B cell (primary cell): ENCODE measurements at regions not wholly inside any gene's neighbourhood (a gene's known extent, or its start where the extent isn't known, plus 50 kb on each side); places are given as distances from the start of the nearest gene placed in this dataset.
"Not testable (repeated sequence)": the region's sequence is repeated elsewhere in the genome, so short reads cannot be mapped to it uniquely, and the experiment has no call there.

Source experiments
- ATAC-seq: fragments of 200-7000 bp; cut with Tn5 transposase; one replicate; pipeline ENCODE4 v1.10.0; 2021; ENCODE audit warnings: low read depth, mild to moderate bottlenecking, moderate number of reproducible peaks, moderate library complexity
- CTCF ChIA-PET: fragments of 350-600 bp; sonication (Branson Sonifier 250); formaldehyde crosslinking; loops from one replicate; lab custom pipeline; 2021; ENCODE audit warnings: antibody characterized with exemption, inconsistent platforms; lab: Charles Lee
- POLR2A ChIA-PET: fragments of 350-600 bp; sonication (Branson Sonifier 250); formaldehyde crosslinking; loops from one replicate; lab custom pipeline; 2021; ENCODE audit warnings: antibody characterized with exemption; lab: Charles Lee
- DNase-seq: peaks from one replicate; pipeline ENCODE4 v3.0.0; 2013
- H2AFZ ChIP-seq: 2 replicates; pipeline ENCODE4 v1.6.1; 2012; ENCODE audit warnings: mild to moderate bottlenecking, low read depth, low read length; ENCODE audit not compliant: insufficient read depth, poor library complexity, severe bottlenecking
- H3K27ac ChIP-seq, 2 donors: 1 replicate in 1 of 2; 2 replicates in 1 of 2; pipeline ENCODE4 v1.5.1; 2012 to 2013; ENCODE audit warnings: low read length in 2 of 2, mild to moderate bottlenecking in 2 of 2, moderate library complexity in 1 of 2
- H3K27me3 ChIP-seq, 4 experiments: fragments of 200-600 bp in 1 of 4; sonication (generic) in 1 of 4; replicated peaks in 1 of 4; 1 replicate in 2 of 4; 2 replicates in 2 of 4; pipeline versions ENCODE4 v1.6.1 to v1.7.0; 2013 to 2016; ENCODE audit warnings: low read length in 3 of 4, mild to moderate bottlenecking in 2 of 4, mixed read lengths in 1 of 4, moderate library complexity in 1 of 4; ENCODE audit not compliant: insufficient read depth in 4 of 4, control insufficient read depth in 3 of 4; ENCODE audit errors: control extremely low read depth in 1 of 4
- H3K36me3 ChIP-seq, 2 experiments: replicated peaks in 1 of 2; 1 replicate in 1 of 2; 2 replicates in 1 of 2; pipeline versions ENCODE4 v1.6.1 to v1.7.1; 2013; ENCODE audit warnings: low read length in 1 of 2; ENCODE audit not compliant: insufficient read depth in 2 of 2, control insufficient read depth in 1 of 2; ENCODE audit errors: control extremely low read depth in 1 of 2, extremely low read depth in 1 of 2
- H3K4me1 ChIP-seq, 2 donors: fragments of 200-600 bp in 1 of 2; sonication (generic) in 1 of 2; 1 replicate in 1 of 2; 2 replicates in 1 of 2; pipeline versions ENCODE4 v1.5.1 to v1.6.1; 2013 to 2017; ENCODE audit warnings: low read length in 2 of 2; ENCODE audit not compliant: control insufficient read depth in 2 of 2, insufficient read depth in 2 of 2
- H3K4me2 ChIP-seq: replicated peaks from 2 replicates; pipeline ENCODE3; 2012; ENCODE audit warnings: mild to moderate bottlenecking, low read depth, low read length; ENCODE audit not compliant: poor library complexity, severe bottlenecking
- H3K4me3 ChIP-seq, 5 experiments: fragments of 200-600 bp in 1 of 5; sonication (generic) in 1 of 5; 1 replicate in 3 of 5; 2 replicates in 2 of 5; pipeline versions ENCODE4 v1.5.1 to v1.7.0; 2011 to 2016; ENCODE audit warnings: low read length in 4 of 5, mild to moderate bottlenecking in 4 of 5, low read depth in 2 of 5, control low read depth in 1 of 5, moderate library complexity in 1 of 5; ENCODE audit not compliant: insufficient read depth in 1 of 5; ENCODE audit errors: control extremely low read depth in 1 of 5, extremely low read depth in 1 of 5
- H3K79me2 ChIP-seq: fragments of 200-600 bp; sonication (generic); one replicate; pipeline ENCODE4 v1.6.0; 2016; ENCODE audit warnings: low read length; ENCODE audit not compliant: control insufficient read depth, insufficient read depth
- H3K9ac ChIP-seq: fragments of 200-600 bp; sonication (generic); 2 replicates; pipeline ENCODE4 v1.6.1; 2017; ENCODE audit warnings: mild to moderate bottlenecking, low read length, moderate library complexity
- H3K9me3 ChIP-seq, 3 donors: one replicate each; pipeline versions ENCODE4 v1.6.1 to v1.7.1; 2013; ENCODE audit warnings: low read length in 2 of 3; ENCODE audit not compliant: control insufficient read depth in 2 of 3, insufficient read depth in 1 of 3; ENCODE audit errors: control extremely low read depth in 1 of 3
- H4K20me1 ChIP-seq: 2 replicates; pipeline ENCODE4 v1.6.0; 2012; ENCODE audit warnings: mild to moderate bottlenecking, low read length; ENCODE audit not compliant: insufficient read depth, control insufficient read depth, poor library complexity, severe bottlenecking
- H3K27ac Mint-ChIP-seq: one replicate; pipeline ENCODE4 v1.8.0; 2021; ENCODE audit warnings: mixed read lengths
- H3K27me3 Mint-ChIP-seq: one replicate; pipeline ENCODE4 v1.8.0; 2021; ENCODE audit warnings: mixed read lengths
- H3K4me1 Mint-ChIP-seq: one replicate; pipeline ENCODE4 v1.8.0; 2021; ENCODE audit warnings: mixed read lengths
- H3K4me3 Mint-ChIP-seq: one replicate; pipeline ENCODE4 v1.8.0; 2021; ENCODE audit warnings: mixed read lengths
- H3K9me3 Mint-ChIP-seq: one replicate; pipeline ENCODE4 v1.8.0; 2022; ENCODE audit warnings: mixed read lengths; ENCODE audit not compliant: insufficient read depth
- EZH2 ChIP-seq: IDR thresholded peaks from 2 replicates; pipeline ENCODE4 v1.6.1; 2012; ENCODE audit warnings: borderline replicate concordance, low read depth, mild to moderate bottlenecking, moderate library complexity, low read length; ENCODE audit not compliant: insufficient read depth, poor library complexity, severe bottlenecking
- WGBS: methylation state at CpG from one replicate; pipeline ENCODE4 v1.1.5; 2013; ENCODE audit warnings: missing lambda C conversion rate; ENCODE audit not compliant: insufficient coverage; 5-methylcytosine and 5-hydroxymethylcytosine counted together
- intact Hi-C: fragments of 100-400 bp; cut with micrococcal nuclease; formaldehyde crosslinking; loops from one replicate; pipeline ENCODE4 v1.10.0; 2022
- TF ChIP-seq, protein P1 (sequence below): fragments of 200-600 bp; IDR thresholded peaks from one replicate; pipeline ENCODE4 v1.8.0; 2022; ENCODE audit warnings: antibody characterized with exemption, mild to moderate bottlenecking

DNA sequence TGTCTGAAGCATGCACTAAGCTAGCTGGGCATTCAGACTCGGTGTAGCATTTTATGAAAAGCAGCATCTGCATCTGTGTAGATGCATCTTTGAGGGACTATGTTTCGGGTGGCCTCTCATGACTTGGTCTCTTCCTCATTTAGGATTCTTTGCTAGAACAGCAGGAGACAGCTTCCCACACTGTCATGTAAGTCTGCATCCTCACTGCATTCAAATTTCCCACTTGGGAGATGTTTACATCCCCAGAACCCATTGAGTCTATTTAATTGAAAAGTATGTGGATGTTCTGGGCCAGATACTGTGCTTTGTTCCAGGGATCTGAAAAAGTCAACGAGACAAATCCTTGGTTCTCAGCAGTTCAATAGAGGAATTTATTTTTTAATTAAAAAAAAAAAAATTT lies 198.6 kb upstream of the EEF2KMT start:
- Histone ChIP-seq H3K9ac (no peak overlapping the region), H4K20me1 (no peaks in the 10 kb centered on the region), H3K27me3 (no peaks in the 10 kb centered on the region), H3K27ac (no peak overlapping the region), H3K4me3 (no peak overlapping the region), H3K4me1 (no peaks in the 10 kb centered on the region), H2AFZ (no peak overlapping the region), H3K9me3 (peaks cover 0 to 4% (median 0%) of the 10 kb centered on the region in 3 donors), H3K36me3 (no peaks in the 10 kb centered on the region), H3K79me2 (no peaks in the 10 kb centered on the region), H3K4me2 (no peak overlapping the region)
- TF ChIP-seq EZH2: no peak
- TF ChIP-seq, protein P1, sequence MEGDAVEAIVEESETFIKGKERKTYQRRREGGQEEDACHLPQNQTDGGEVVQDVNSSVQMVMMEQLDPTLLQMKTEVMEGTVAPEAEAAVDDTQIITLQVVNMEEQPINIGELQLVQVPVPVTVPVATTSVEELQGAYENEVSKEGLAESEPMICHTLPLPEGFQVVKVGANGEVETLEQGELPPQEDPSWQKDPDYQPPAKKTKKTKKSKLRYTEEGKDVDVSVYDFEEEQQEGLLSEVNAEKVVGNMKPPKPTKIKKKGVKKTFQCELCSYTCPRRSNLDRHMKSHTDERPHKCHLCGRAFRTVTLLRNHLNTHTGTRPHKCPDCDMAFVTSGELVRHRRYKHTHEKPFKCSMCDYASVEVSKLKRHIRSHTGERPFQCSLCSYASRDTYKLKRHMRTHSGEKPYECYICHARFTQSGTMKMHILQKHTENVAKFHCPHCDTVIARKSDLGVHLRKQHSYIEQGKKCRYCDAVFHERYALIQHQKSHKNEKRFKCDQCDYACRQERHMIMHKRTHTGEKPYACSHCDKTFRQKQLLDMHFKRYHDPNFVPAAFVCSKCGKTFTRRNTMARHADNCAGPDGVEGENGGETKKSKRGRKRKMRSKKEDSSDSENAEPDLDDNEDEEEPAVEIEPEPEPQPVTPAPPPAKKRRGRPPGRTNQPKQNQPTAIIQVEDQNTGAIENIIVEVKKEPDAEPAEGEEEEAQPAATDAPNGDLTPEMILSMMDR: no peak
- DNase-seq (no peak), ATAC-seq (no peak)
- no peak overlapping the region for H3K27ac Mint-ChIP-seq
- POLR2A ChIA-PET: no interaction called here
- no peaks in the 10 kb centered on the region for H3K4me1 Mint-ChIP-seq
- peaks cover 3% of the 10 kb centered on the region for H3K9me3 Mint-ChIP-seq
- no peaks in the 10 kb centered on the region for H3K27me3 Mint-ChIP-seq
- intact Hi-C loops: no loop called here
- H3K4me3 Mint-ChIP-seq: no peak overlapping the region
- CTCF ChIA-PET: no interaction called here
- 83% methylated on average over 2 of the region's 3 CpGs for WGBS

DNA sequence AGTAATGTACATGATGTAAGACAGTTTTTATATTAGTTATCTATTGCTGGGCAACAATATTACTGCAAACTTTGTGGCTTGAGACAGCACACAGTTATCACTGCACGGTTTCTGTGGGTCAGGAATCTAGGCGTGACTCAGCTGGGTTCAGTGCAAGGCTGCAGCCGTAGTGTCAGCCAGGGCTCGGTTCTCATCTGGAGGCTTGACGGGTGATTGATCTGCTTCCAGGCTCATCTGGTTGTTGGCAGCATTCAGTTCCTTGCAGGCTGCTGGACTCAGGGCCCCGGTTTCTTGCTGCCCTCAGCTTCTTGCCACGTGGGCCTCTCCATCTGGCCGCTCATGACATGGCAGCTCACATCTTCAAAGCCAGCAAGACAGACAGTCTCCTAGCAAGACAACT lies 197.7 kb upstream of the EEF2KMT start:
- H2AFZ ChIP-seq, H3K27ac ChIP-seq, intact Hi-C loops, H3K27ac Mint-ChIP-seq, H3K9ac ChIP-seq, H3K27me3 ChIP-seq, H3K79me2 ChIP-seq, H3K9me3 ChIP-seq, H3K4me3 ChIP-seq, H3K9me3 Mint-ChIP-seq, POLR2A ChIA-PET, H3K27me3 Mint-ChIP-seq, CTCF ChIA-PET, H3K4me1 Mint-ChIP-seq, DNase-seq, H3K4me2 ChIP-seq, ATAC-seq, H3K4me3 Mint-ChIP-seq, H4K20me1 ChIP-seq, H3K36me3 ChIP-seq, H3K4me1 ChIP-seq: not testable (repeated sequence)
- WGBS: 60% methylated on average over 6 of the region's 8 CpGs

DNA sequence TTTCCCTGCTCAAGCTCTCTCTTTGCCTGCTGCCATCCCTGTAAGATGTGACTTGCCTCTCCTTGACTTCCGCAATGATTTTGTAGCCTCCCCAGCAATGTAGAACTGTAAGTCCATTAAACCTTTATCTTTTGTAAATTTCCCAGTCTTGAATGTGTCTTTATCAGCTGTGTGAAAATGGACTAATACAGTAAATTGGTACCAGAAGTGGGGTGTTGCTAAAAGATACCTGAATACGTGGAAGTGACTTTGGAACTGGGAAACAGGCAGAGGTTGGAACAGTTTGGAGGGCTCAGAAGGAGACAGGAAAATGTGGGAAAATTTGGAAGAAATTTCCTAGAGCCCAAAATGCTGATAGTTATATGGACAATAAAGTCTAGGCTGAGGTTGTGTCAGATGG lies 184.6 kb upstream of the EEF2KMT start:
- peaks cover 28% of the 10 kb centered on the region for H3K9me3 Mint-ChIP-seq
- ATAC-seq, H3K9ac ChIP-seq, H3K27ac Mint-ChIP-seq, H3K4me1 ChIP-seq, H2AFZ ChIP-seq, H3K27me3 ChIP-seq, CTCF ChIA-PET, H3K4me1 Mint-ChIP-seq, H3K4me3 ChIP-seq, H3K4me3 Mint-ChIP-seq, H3K36me3 ChIP-seq, H3K79me2 ChIP-seq, H4K20me1 ChIP-seq, POLR2A ChIA-PET, intact Hi-C loops, DNase-seq, H3K4me2 ChIP-seq, H3K27me3 Mint-ChIP-seq, H3K27ac ChIP-seq: not testable (repeated sequence)
- 50% methylated on average over 1 of the region's 2 CpGs for WGBS
- peaks cover 1 to 13% (median 10%) of the 10 kb centered on the region in 3 donors for H3K9me3 ChIP-seq
